Adrenal gland (tissue), 9 donors: ENCODE measurements at regions not wholly inside any gene's neighbourhood (a gene's known extent, or its start where the extent isn't known, plus 50 kb on each side); places are given as distances from the start of the nearest gene placed in this dataset.

Source experiments
- DNase-seq, 7 donors: peaks; one replicate each; pipeline ENCODE4 v3.0.0-alpha.2; 2019 to 2020
- H3K27ac ChIP-seq, 5 donors: fragments of 200-600 bp; sonication (generic) in 4 of 5; 1 replicate in 3 of 5; 2 replicates in 2 of 5; pipeline versions ENCODE4 v1.5.1 to v1.8.0; 2016 to 2020; ENCODE audit warnings: mild to moderate bottlenecking in 1 of 5
- H3K27me3 ChIP-seq: fragments of 200-600 bp; 2 replicates; pipeline ENCODE4 v1.8.0; 2021
- H3K36me3 ChIP-seq, 2 donors: fragments of 200-600 bp; replicated peaks in 1 of 2; 1 replicate in 1 of 2; 2 replicates in 1 of 2; pipeline versions ENCODE4 v1.5.1 to v1.8.0; 2018 to 2022
- H3K4me1 ChIP-seq, 2 donors: fragments of 200-600 bp; replicated peaks in 1 of 2; 1 replicate in 1 of 2; 2 replicates in 1 of 2; pipeline versions ENCODE4 v1.5.1 to v1.8.0; 2018 to 2021
- H3K4me3 ChIP-seq, 4 donors: fragments of 200-600 bp; sonication (generic) in 3 of 4; one replicate each; pipeline ENCODE4 v1.5.1; 2016 to 2018
- H3K9me3 ChIP-seq, 3 donors: fragments of 200-600 bp; sonication (generic) in 1 of 3; replicated peaks in 1 of 3; 1 replicate in 2 of 3; 2 replicates in 1 of 3; pipeline versions ENCODE4 v1.5.1 to v1.8.0; 2016 to 2021
- POLR2A ChIP-seq, 2 donors: fragments of 450-650 bp; IDR thresholded peaks; one replicate each; pipeline ENCODE4 v1.6.1; 2017; ENCODE audit warnings: antibody characterized with exemption in 2 of 2, mild to moderate bottlenecking in 2 of 2, moderate library complexity in 1 of 2
- WGBS, 4 donors: extraction: QIAGEN DNeasy Blood & Tissue Kit in 2 of 4; methylation state at CpG; one replicate each; pipeline versions ENCODE4 v1.1.5 to v1.1.7; 2013 to 2017; 5-methylcytosine and 5-hydroxymethylcytosine counted together
- intact Hi-C, 2 donors: fragments of 100-400 bp; cut with DNase I; formaldehyde crosslinking; loops; one replicate each; pipeline versions ENCODE4 v1.14.1 to v1.15.0; 2022 to 2023
- TF ChIP-seq, protein P1 (sequence below), 6 experiments: fragments of 450-650 bp in 4 of 6; fragments of 200-600 bp in 2 of 6; sonication (generic) in 1 of 6; IDR thresholded peaks; 1 replicate in 5 of 6; 2 replicates in 1 of 6; pipeline versions ENCODE4 v1.5.1 to v1.8.0; 2016 to 2021; ENCODE audit warnings: antibody characterized with exemption in 6 of 6, mild to moderate bottlenecking in 2 of 6, moderate library complexity in 1 of 6
- donor health status: healthy with polysubstance abuse.
- donor health status: Bipolar disorder and iron deficiency.
- donor health status: DM: yes; HTN: yes; CAD: no.
- donor health status: DM: no; HTN: no; CAD: no.
- donor health status: DM: no; HTN: no; CAD: no.

DNA sequence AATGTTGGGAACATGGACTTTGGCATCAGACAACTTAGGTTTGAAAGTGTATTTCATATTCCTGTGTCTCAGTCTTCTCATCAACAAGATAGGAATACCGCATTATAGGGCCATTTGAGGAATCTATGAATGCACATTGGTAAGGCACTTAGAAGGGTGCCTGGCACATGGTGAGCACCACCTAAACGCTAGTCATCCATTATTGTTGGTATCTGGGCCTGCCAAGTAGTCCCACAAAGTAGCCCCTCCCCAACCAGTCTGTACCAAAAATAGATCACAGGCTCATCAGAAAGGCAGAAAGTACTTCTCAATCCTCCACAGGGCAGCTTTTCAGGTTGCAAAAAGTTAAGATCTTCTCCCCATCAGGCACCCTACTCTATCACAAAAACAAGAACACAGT lies 162.3 kb upstream of the KLF3 start:
- no peaks in the 10 kb centered on the region for H3K4me1 ChIP-seq
- TF ChIP-seq POLR2A (IDR thresholded peaks at IDR 0.05): no peak
- TF ChIP-seq, protein P1, sequence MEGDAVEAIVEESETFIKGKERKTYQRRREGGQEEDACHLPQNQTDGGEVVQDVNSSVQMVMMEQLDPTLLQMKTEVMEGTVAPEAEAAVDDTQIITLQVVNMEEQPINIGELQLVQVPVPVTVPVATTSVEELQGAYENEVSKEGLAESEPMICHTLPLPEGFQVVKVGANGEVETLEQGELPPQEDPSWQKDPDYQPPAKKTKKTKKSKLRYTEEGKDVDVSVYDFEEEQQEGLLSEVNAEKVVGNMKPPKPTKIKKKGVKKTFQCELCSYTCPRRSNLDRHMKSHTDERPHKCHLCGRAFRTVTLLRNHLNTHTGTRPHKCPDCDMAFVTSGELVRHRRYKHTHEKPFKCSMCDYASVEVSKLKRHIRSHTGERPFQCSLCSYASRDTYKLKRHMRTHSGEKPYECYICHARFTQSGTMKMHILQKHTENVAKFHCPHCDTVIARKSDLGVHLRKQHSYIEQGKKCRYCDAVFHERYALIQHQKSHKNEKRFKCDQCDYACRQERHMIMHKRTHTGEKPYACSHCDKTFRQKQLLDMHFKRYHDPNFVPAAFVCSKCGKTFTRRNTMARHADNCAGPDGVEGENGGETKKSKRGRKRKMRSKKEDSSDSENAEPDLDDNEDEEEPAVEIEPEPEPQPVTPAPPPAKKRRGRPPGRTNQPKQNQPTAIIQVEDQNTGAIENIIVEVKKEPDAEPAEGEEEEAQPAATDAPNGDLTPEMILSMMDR (IDR thresholded peaks at IDR 0.05): no peak
- H3K36me3 ChIP-seq: no peaks in the 10 kb centered on the region
- intact Hi-C loops: no loop called here
- 82 to 95% (median 89%) methylated on average over 2 of the region's 2 CpGs for WGBS, 4 donors
- H3K27ac ChIP-seq: no peak overlapping the region
- no peaks in the 10 kb centered on the region for H3K9me3 ChIP-seq
- no peaks in the 10 kb centered on the region for H3K27me3 ChIP-seq
- no peak for DNase-seq
- H3K4me3 ChIP-seq: no peak overlapping the region

DNA sequence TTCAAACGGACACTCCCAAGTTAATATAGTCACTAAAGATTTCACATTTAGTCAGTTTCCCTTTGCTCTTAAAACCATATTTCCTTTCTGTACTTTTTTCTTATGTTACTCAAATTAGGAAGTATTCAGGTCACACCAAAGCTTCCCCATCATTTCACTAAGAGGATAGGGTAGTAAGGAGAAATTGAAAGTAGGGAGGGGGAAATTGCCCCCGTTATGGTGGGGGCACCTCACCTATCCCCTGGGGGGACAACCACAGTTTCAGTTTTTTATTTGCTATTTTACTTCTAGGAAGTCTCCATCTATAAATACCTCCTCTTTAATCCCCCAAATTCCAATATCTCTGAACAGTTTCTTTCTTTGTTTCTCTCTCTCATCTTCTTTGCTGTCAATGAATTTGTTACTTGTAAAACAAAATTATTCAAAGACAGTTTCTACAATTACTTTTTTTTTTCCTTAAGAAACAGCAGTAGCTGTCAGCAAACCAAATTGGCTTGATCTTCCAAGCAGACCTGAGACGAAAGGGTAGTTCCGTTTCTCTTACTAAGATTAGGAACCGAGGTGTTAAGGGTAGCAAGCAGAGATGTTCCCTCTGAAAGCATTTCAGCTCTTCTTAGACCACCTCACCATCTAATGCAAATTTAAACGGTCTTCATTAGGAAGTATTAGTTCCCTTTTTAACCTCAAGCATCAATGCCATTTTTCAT lies 160.2 kb upstream of the KLF3 start:
- no peak for DNase-seq
- H3K9me3 ChIP-seq: no peaks in the 10 kb centered on the region
- no peaks in the 10 kb centered on the region for H3K27me3 ChIP-seq
- no peak overlapping the region for H3K4me3 ChIP-seq
- no peaks in the 10 kb centered on the region for H3K36me3 ChIP-seq
- H3K27ac ChIP-seq: no peak overlapping the region
- intact Hi-C loops: no loop called here
- no peaks in the 10 kb centered on the region for H3K4me1 ChIP-seq
- 74 to 80% (median 77%) methylated on average over 6 of the region's 6 CpGs for WGBS, 4 donors
- no peak for TF ChIP-seq POLR2A (IDR thresholded peaks at IDR 0.05)
- TF ChIP-seq, protein P1 (IDR thresholded peaks at IDR 0.05): no peak

DNA sequence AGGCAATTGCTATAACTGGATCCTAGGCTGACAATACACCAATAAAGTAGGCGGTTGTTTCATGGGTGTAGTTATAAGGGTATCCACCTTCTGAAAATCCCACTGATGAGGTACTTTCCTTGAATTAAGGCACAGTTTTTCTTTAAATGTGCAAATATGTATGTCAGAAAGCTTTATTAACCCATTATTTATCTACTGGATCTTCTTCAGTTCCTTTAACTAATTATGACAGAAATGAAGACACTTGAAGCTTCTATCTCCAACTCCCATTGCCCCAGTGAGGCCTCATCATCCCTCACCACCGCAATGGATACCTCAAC lies 159.6 kb upstream of the KLF3 start:
- TF ChIP-seq POLR2A (IDR thresholded peaks at IDR 0.05): no peak
- no peak for DNase-seq
- Histone ChIP-seq H3K27me3 (no peaks in the 10 kb centered on the region), H3K9me3 (no peaks in the 10 kb centered on the region), H3K4me1 (no peaks in the 10 kb centered on the region), H3K27ac (no peak overlapping the region), H3K36me3 (no peaks in the 10 kb centered on the region), H3K4me3 (no peak overlapping the region)
- WGBS, 4 donors: 91 to 98% (median 92%) methylated on average over 2 of the region's 2 CpGs
- intact Hi-C loops: no loop called here

DNA sequence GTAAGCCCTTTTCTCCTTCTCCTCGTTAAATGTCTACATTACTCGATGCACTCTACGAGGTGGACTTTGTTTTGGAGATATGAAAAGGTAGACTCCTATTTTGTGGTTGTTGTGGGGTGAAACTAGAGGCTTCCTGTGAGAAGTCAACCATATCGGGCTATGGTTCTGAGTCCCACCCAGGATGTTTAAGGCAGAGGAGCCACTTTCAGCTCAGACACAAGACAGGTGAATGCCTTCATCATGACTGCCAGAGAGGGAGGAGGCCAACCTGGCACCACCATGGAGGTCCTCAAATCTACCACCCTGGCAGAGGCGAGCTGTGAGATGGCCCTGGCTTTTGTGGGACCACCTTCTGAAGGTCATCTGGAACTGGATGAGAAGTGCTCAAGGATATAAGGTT lies 154.4 kb upstream of the KLF3 start:
- no peak overlapping the region for H3K27ac ChIP-seq
- intact Hi-C loops: no loop called here
- no peaks in the 10 kb centered on the region for H3K9me3 ChIP-seq
- no peaks in the 10 kb centered on the region for H3K27me3 ChIP-seq
- H3K36me3 ChIP-seq: no peaks in the 10 kb centered on the region
- no peak overlapping the region for H3K4me3 ChIP-seq
- DNase-seq: no peak
- WGBS, 4 donors: 67 to 92% (median 80%) methylated on average over 4 to 5 of the region's 5 CpGs
- no peaks in the 10 kb centered on the region for H3K4me1 ChIP-seq
- TF ChIP-seq POLR2A (IDR thresholded peaks at IDR 0.05): no peak
- TF ChIP-seq, protein P1 (IDR thresholded peaks at IDR 0.05): no peak

DNA sequence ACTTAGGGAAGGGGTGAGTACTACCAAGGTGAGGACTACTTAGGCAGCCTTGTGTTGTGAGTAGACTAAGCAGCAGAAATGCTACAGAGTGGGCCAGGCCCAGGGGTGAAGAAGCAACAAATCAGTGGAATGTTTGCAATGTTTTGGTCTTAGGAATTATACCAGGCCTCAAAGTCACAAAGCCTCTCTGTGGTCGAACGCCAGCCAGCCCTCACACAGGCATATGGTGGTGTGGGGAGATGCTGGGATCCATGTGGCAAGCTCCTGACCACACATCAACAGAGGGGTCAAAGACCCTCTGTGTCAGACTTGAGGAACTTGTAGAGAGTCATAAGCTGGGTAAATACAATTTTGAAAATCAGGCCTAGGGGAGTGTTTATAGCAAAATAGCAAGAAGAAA lies 153.8 kb upstream of the KLF3 start:
- Histone ChIP-seq H3K4me1 (no peaks in the 10 kb centered on the region), H3K36me3 (no peaks in the 10 kb centered on the region), H3K9me3 (no peaks in the 10 kb centered on the region), H3K4me3 (no peak overlapping the region), H3K27ac (no peak overlapping the region), H3K27me3 (no peaks in the 10 kb centered on the region)
- no peak for TF ChIP-seq POLR2A (IDR thresholded peaks at IDR 0.05)
- TF ChIP-seq, protein P1 (IDR thresholded peaks at IDR 0.05): no peak
- no peak for DNase-seq
- WGBS, 4 donors: 95 to 100% (median 96%) methylated on average over 2 of the region's 2 CpGs
- intact Hi-C loops: no loop called here
